ENCODE measurements at regions not wholly inside any gene's neighbourhood (a gene's known extent, or its start where the extent isn't known, plus 50 kb on each side); places are given as distances from the start of the nearest gene placed in this dataset.

DNA sequence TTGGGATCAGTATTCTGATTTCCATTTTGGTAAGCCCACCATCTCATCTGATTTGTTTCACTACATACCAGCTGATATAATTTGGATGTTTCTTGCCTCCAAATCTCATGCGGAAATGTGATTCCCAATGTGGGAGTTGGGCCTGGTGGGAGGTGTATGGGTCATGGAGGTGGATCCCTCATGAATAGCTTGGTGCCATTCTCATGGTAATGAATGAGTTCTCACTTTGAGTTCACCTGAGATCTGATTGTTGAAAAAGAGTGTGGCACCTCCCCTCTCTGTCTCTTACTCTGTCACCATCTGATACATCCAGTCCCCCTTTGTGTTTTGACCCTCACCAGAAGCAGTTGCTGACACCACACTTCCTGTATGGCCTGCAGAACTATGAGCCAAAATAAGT, 347.3 kb downstream of the ARL4A start:
- Histone ChIP-seq H3K27ac (no peak overlapping the region), H3K27me3 (no peaks in the 10 kb centered on the region), H3K4me3 (no peak overlapping the region), H3K9me3 (peaks cover 0 to 7% (median 0%) of the 10 kb centered on the region in 12 donors), H3K36me3 (no peaks in the 10 kb centered on the region), H3K4me1 (peaks cover 0 to 5% (median 0%) of the 10 kb centered on the region in 12 donors)
- ATAC-seq (no peak), DNase-seq (no peak)
- TF ChIP-seq, protein P1, sequence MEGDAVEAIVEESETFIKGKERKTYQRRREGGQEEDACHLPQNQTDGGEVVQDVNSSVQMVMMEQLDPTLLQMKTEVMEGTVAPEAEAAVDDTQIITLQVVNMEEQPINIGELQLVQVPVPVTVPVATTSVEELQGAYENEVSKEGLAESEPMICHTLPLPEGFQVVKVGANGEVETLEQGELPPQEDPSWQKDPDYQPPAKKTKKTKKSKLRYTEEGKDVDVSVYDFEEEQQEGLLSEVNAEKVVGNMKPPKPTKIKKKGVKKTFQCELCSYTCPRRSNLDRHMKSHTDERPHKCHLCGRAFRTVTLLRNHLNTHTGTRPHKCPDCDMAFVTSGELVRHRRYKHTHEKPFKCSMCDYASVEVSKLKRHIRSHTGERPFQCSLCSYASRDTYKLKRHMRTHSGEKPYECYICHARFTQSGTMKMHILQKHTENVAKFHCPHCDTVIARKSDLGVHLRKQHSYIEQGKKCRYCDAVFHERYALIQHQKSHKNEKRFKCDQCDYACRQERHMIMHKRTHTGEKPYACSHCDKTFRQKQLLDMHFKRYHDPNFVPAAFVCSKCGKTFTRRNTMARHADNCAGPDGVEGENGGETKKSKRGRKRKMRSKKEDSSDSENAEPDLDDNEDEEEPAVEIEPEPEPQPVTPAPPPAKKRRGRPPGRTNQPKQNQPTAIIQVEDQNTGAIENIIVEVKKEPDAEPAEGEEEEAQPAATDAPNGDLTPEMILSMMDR (IDR thresholded peaks at IDR 0.05) = no peak
- TF ChIP-seq POLR2A (IDR thresholded peaks at IDR 0.05) = no peak
- 94 to 100% (median 96%) methylated on average over 1 of the region's 1 CpG for WGBS, 4 donors
- intact Hi-C loops (cut with DNase I) = loop anchor here in 3 of 10 donors (10.0 kb wide), 2 partner anchors 90 to 350 kb away; partner anchors contain the start of gene ARL4A (in 2 of the 3)

DNA sequence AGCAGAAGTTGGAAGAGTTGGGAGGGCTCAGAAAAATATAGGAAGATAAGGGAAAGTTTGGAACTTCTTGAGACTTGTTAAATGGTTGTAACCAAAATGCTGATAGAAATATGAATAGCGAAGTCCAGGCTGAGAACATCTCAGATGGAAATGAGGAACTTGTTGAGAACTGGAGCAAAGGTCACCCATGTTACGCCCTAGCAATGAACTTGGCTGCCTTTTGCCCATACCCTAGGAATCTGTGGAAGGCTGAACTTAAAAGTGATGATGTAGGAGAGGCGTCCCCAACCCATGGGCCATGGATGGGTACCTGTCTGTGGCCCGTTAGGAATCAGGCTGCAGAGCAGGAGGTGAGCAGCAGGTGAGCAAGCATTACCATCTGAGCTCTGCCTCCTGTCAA, 347.8 kb downstream of the ARL4A start:
- Histone ChIP-seq H3K27ac (no peak overlapping the region), H3K4me3 (no peak overlapping the region), H3K36me3 (no peaks in the 10 kb centered on the region), H3K27me3 (no peaks in the 10 kb centered on the region), H3K4me1 (peaks cover 0 to 5% (median 0%) of the 10 kb centered on the region in 12 donors), H3K9me3 (peaks cover 0 to 7% (median 0%) of the 10 kb centered on the region in 12 donors)
- DNase-seq (no peak), ATAC-seq (no peak)
- TF ChIP-seq, protein P1 (IDR thresholded peaks at IDR 0.05) = no peak
- TF ChIP-seq POLR2A (IDR thresholded peaks at IDR 0.05) = no peak
- intact Hi-C loops (cut with DNase I) = loop anchor here in 3 of 10 donors (10.0 kb wide), 2 partner anchors 90 to 350 kb away; partner anchors contain the start of gene ARL4A (in 2 of the 3)
- 91 to 95% (median 93%) methylated on average over 4 of the region's 4 CpGs for WGBS, 4 donors

DNA sequence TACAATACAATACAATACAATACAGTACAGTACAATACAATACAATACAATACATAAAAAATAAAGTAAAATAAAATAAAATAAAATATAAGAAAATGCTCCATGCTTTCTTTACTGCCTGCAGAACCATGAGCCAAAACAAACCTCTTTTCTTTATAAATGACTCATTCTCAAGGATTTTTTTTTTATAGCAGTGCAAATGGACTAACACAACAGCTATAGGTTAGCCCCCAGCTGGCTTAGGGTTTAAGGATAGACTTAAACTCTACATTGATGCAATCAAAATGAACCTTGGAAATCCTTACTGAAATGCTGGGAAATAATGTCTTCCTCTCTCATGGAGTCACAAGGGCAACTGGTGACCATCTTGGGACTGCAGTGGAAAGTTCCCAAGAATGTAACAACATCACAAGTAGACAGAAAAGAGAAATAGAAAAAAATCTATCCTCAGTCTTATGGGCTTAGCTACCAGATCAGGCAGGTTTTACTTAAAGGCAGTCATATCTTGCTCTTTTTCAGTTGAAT, 348.9 kb downstream of the ARL4A start:
- no peak for ATAC-seq
- H3K27ac ChIP-seq = no peak overlapping the region
- TF ChIP-seq, protein P1 (IDR thresholded peaks at IDR 0.05) = no peak
- H3K27me3 ChIP-seq = no peaks in the 10 kb centered on the region
- intact Hi-C loops (cut with DNase I) = loop anchor here in 3 of 10 donors (10.0 kb wide), 2 partner anchors 92 to 352 kb away; partner anchors contain the start of gene ARL4A (in 2 of the 3)
- no peak for DNase-seq
- H3K36me3 ChIP-seq = no peaks in the 10 kb centered on the region
- H3K9me3 ChIP-seq = peaks cover 0 to 7% (median 0%) of the 10 kb centered on the region in 12 donors
- H3K4me1 ChIP-seq = peaks cover 0 to 7% (median 0%) of the 10 kb centered on the region in 12 donors
- H3K4me3 ChIP-seq = no peak overlapping the region

DNA sequence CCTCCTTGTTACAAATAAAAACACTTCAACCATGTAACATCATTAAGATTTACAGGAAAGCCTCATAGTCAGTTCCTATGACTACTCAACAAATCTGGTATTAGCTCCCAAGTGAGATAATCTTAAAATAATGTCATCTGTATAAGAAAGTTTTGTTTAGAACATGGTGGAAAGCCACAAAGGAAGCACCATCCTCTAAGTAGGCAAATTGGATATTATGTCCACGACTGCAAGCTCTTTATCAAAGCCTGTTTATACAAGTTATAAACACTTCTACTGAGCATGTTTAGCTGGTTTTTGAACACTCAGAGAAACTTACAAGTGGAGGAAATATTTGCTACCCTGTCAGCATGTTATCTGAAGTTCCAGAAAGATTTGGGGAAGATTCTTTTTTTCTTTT, 349.8 kb downstream of the ARL4A start:
- DNase-seq (no peak), ATAC-seq (no peak)
- Histone ChIP-seq H3K36me3 (no peaks in the 10 kb centered on the region), H3K27ac (no peak overlapping the region), H3K9me3 (peaks cover 0 to 7% (median 0%) of the 10 kb centered on the region in 12 donors), H3K27me3 (no peaks in the 10 kb centered on the region), H3K4me1 (peaks cover 0 to 6% (median 0%) of the 10 kb centered on the region in 12 donors), H3K4me3 (no peak overlapping the region)
- TF ChIP-seq, protein P1 (IDR thresholded peaks at IDR 0.05) = no peak
- no peak for TF ChIP-seq POLR2A (IDR thresholded peaks at IDR 0.05)
- intact Hi-C loops (cut with DNase I) = loop anchor here in 3 of 10 donors (10.0 kb wide), 2 partner anchors 92 to 352 kb away; partner anchors contain the start of gene ARL4A (in 2 of the 3)
- 0 to 71% (median 65%) methylated on average over 1 of the region's 1 CpG for WGBS, 4 donors

All from heart left ventricle (tissue), 16 donors.